ENCODE measurements at regions not wholly inside any gene's neighbourhood (a gene's known extent, or its start where the extent isn't known, plus 50 kb on each side); places are given as distances from the start of the nearest gene placed in this dataset.

DNA sequence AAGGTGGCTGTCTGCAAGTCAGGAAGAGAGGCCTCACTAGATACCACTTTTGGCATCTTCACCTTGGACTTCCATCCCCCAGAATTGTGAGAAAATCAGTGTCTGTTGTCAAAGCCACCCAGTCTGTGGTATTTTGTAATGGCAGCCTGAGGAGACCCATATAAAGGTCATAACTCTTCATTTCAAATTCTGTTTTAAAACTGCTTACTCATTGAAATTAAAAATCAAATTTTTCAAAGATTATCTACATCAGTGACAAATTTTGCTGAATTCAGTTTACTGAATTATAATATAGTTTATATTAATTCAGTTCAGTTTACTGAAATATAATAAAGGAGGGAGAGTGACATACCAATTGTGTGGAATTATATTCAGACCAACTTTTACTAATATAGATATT, 133.1 kb upstream of the IL15 start:
- TF ChIP-seq, protein P1, sequence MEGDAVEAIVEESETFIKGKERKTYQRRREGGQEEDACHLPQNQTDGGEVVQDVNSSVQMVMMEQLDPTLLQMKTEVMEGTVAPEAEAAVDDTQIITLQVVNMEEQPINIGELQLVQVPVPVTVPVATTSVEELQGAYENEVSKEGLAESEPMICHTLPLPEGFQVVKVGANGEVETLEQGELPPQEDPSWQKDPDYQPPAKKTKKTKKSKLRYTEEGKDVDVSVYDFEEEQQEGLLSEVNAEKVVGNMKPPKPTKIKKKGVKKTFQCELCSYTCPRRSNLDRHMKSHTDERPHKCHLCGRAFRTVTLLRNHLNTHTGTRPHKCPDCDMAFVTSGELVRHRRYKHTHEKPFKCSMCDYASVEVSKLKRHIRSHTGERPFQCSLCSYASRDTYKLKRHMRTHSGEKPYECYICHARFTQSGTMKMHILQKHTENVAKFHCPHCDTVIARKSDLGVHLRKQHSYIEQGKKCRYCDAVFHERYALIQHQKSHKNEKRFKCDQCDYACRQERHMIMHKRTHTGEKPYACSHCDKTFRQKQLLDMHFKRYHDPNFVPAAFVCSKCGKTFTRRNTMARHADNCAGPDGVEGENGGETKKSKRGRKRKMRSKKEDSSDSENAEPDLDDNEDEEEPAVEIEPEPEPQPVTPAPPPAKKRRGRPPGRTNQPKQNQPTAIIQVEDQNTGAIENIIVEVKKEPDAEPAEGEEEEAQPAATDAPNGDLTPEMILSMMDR (IDR thresholded peaks at IDR 0.05; ENCODE audit: low read depth, low read length, poor library complexity, severe bottlenecking) = no peak
- no peak for TF ChIP-seq EZH2phosphoT487 (IDR thresholded peaks at IDR 0.05; ENCODE audit: borderline replicate concordance, low read length)
